Aorta (tissue), 5 donors: ENCODE measurements at regions not wholly inside any gene's neighbourhood (a gene's known extent, or its start where the extent isn't known, plus 50 kb on each side); places are given as distances from the start of the nearest gene placed in this dataset.
"Not testable (repeated sequence)": the region's sequence is repeated elsewhere in the genome, so short reads cannot be mapped to it uniquely, and the experiment has no call there.

Experiments used
- ATAC-seq: fragments of 200-7000 bp; cut with Tn5 transposase; one replicate; pipeline ENCODE4 v1.9.1; 2022; ENCODE audit warnings: moderate library complexity; ENCODE audit not compliant: low FRiP score
- DNase-seq, 2 donors: peaks; one replicate each; pipeline ENCODE4 v3.0.0-alpha.2; 2020
- H3K27ac ChIP-seq, 2 donors: one replicate each; pipeline ENCODE4 v1.5.1; 2013; ENCODE audit warnings: low read length in 2 of 2, mild to moderate bottlenecking in 2 of 2, moderate library complexity in 2 of 2, control low read depth in 1 of 2, inconsistent platforms in 1 of 2, low read depth in 1 of 2
- H3K27me3 ChIP-seq, 2 donors: one replicate each; pipeline ENCODE4 v1.6.1; 2013; ENCODE audit warnings: control low read depth in 1 of 2, low read length in 1 of 2, mild to moderate bottlenecking in 1 of 2, moderate library complexity in 1 of 2; ENCODE audit not compliant: insufficient read depth in 2 of 2, control insufficient read depth in 1 of 2
- H3K36me3 ChIP-seq, 2 donors: one replicate each; pipeline ENCODE4 v1.6.1; 2013; ENCODE audit warnings: control low read depth in 1 of 2, low read length in 1 of 2, mild to moderate bottlenecking in 1 of 2; ENCODE audit not compliant: insufficient read depth in 2 of 2, control insufficient read depth in 1 of 2
- H3K4me1 ChIP-seq, 2 donors: one replicate each; pipeline ENCODE4 v1.6.1; 2013; ENCODE audit warnings: low read length in 2 of 2, control low read depth in 1 of 2, mild to moderate bottlenecking in 1 of 2, moderate library complexity in 1 of 2; ENCODE audit not compliant: insufficient read depth in 2 of 2, control insufficient read depth in 1 of 2
- H3K4me3 ChIP-seq, 2 donors: one replicate each; pipeline ENCODE4 v1.5.1; 2013; ENCODE audit warnings: low read length in 2 of 2, control low read depth in 1 of 2, mild to moderate bottlenecking in 1 of 2
- H3K9me3 ChIP-seq: one replicate; pipeline ENCODE4 v1.6.1; 2013; ENCODE audit warnings: mild to moderate bottlenecking, low read length; ENCODE audit not compliant: control insufficient read depth
- WGBS, 2 donors: extraction: QIAGEN DNeasy Blood & Tissue Kit; methylation state at CpG; one replicate each; pipeline ENCODE4 v1.1.7; 2013; 5-methylcytosine and 5-hydroxymethylcytosine counted together
- intact Hi-C, 2 donors: fragments of 100-400 bp; cut with DNase I; formaldehyde crosslinking; loops; one replicate each; pipeline versions ENCODE4 v1.14.2 to v1.15.0; 2022
- donor health status: healthy with polysubstance abuse.
- donor health status: Bipolar disorder and iron deficiency.
- donor health status: DM: no; HTN: no; CAD: no.
- donor health status: DM: no; HTN: no; CAD: no.
- donor health status: DM: yes; HTN: yes; CAD: no.

- ATAC-seq, result no peak
- intact Hi-C loops, result no loop called here
- H3K27me3 ChIP-seq, result no peaks in the 10 kb centered on the region
- H3K4me1 ChIP-seq, result no peaks in the 10 kb centered on the region
- H3K36me3 ChIP-seq, result no peaks in the 10 kb centered on the region
- 52 to 60% methylated on average over 3 of the region's 3 CpGs for WGBS, 2 donors
- DNase-seq, result no peak
- H3K27ac ChIP-seq, result no peak overlapping the region
- H3K4me3 ChIP-seq, result no peak overlapping the region
- H3K9me3 ChIP-seq, result peaks cover 1% of the 10 kb centered on the region
Measured at GRCh38 chr3:61360297-61360965, 109.2 kb upstream of the FHIT start.

- Histone ChIP-seq H3K36me3 (no peaks in the 10 kb centered on the region), H3K9me3 (no peaks in the 10 kb centered on the region), H3K27ac (no peak overlapping the region), H3K4me3 (no peak overlapping the region), H3K4me1 (no peaks in the 10 kb centered on the region), H3K27me3 (no peaks in the 10 kb centered on the region)
- WGBS, 2 donors, result 57 to 76% methylated on average over 2 of the region's 2 CpGs
- intact Hi-C loops, result no loop called here
- DNase-seq, result no peak
- no peak for ATAC-seq
Measured at GRCh38 chr3:61369678-61370077, 118.4 kb upstream of the FHIT start.

- Histone ChIP-seq H3K36me3 (no peaks in the 10 kb centered on the region), H3K9me3 (no peaks in the 10 kb centered on the region), H3K27me3 (no peaks in the 10 kb centered on the region), H3K4me1 (no peaks in the 10 kb centered on the region), H3K27ac (no peak overlapping the region), H3K4me3 (no peak overlapping the region)
- DNase-seq, result no peak
- no peak for ATAC-seq
- intact Hi-C loops, result no loop called here
- WGBS, 2 donors, result 90 to 91% methylated on average over 1 of the region's 1 CpG
Measured at GRCh38 chr3:61371123-61371522, 119.9 kb upstream of the FHIT start.

GRCh38 chr3:61372723-61373122 is 121.5 kb upstream of the FHIT start:
- 92 to 98% methylated on average over 1 of the region's 1 CpG for WGBS, 2 donors
- intact Hi-C loops, result no loop called here
- no peak for ATAC-seq
- no peak overlapping the region for H3K4me3 ChIP-seq
- H3K27ac ChIP-seq, result no peak overlapping the region
- no peak for DNase-seq
- H3K27me3 ChIP-seq, result no peaks in the 10 kb centered on the region
- H3K36me3 ChIP-seq, result no peaks in the 10 kb centered on the region
- H3K4me1 ChIP-seq, result no peaks in the 10 kb centered on the region
- H3K9me3 ChIP-seq, result no peaks in the 10 kb centered on the region

- Histone ChIP-seq H3K4me1 (no peaks in the 10 kb centered on the region), H3K9me3 (no peaks in the 10 kb centered on the region), H3K36me3 (no peaks in the 10 kb centered on the region), H3K4me3 (no peak overlapping the region), H3K27me3 (no peaks in the 10 kb centered on the region), H3K27ac (no peak overlapping the region)
- ATAC-seq, result no peak
- no peak for DNase-seq
- 29 to 33% methylated on average over 1 of the region's 1 CpG for WGBS, 2 donors
- intact Hi-C loops, result no loop called here
Measured at GRCh38 chr3:61378311-61378710, 127.1 kb upstream of the FHIT start.

GRCh38 chr3:61381745-61382392 is 130.6 kb upstream of the FHIT start:
- intact Hi-C loops, result no loop called here
- no peak for DNase-seq
- Histone ChIP-seq H3K4me3 (no peak overlapping the region), H3K4me1 (no peaks in the 10 kb centered on the region), H3K36me3 (no peaks in the 10 kb centered on the region), H3K27me3 (no peaks in the 10 kb centered on the region), H3K27ac (no peak overlapping the region), H3K9me3 (no peaks in the 10 kb centered on the region)
- ATAC-seq, result no peak
- 78 to 79% methylated on average over 7 of the region's 7 CpGs for WGBS, 2 donors

GRCh38 chr3:61387817-61388216 is 136.6 kb upstream of the FHIT start:
- H3K4me3 ChIP-seq, result no peak overlapping the region
- 84 to 86% methylated on average over 3 of the region's 3 CpGs for WGBS, 2 donors

GRCh38 chr3:61393480-61393947 is 142.3 kb upstream of the FHIT start:
- H3K9me3 ChIP-seq, ATAC-seq, H3K4me1 ChIP-seq, H3K36me3 ChIP-seq, H3K27ac ChIP-seq, H3K27me3 ChIP-seq, H3K4me3 ChIP-seq, DNase-seq, intact Hi-C loops: not testable (repeated sequence)
- 97% methylated on average over 20 to 23 of the region's 23 CpGs for WGBS, 2 donors

More at GRCh38 chr3:61387817-61388216, 136.6 kb upstream of the FHIT start:
- H3K27ac ChIP-seq, result no peak overlapping the region
- DNase-seq (no peak), ATAC-seq (no peak)
- H3K27me3 ChIP-seq, result no peaks in the 10 kb centered on the region
- H3K4me1 ChIP-seq, result no peaks in the 10 kb centered on the region
- peaks cover 4% of the 10 kb centered on the region for H3K9me3 ChIP-seq
- no peaks in the 10 kb centered on the region for H3K36me3 ChIP-seq
- intact Hi-C loops, result no loop called here

GRCh38 chr3:61401359-61401758 is 150.1 kb upstream of the FHIT start:
- Histone ChIP-seq H3K4me1 (no peaks in the 10 kb centered on the region), H3K27me3 (no peaks in the 10 kb centered on the region), H3K36me3 (no peaks in the 10 kb centered on the region), H3K9me3 (no peaks in the 10 kb centered on the region), H3K4me3 (no peak overlapping the region), H3K27ac (no peak overlapping the region)
- intact Hi-C loops, result no loop called here
- DNase-seq (no peak), ATAC-seq (no peak)
- WGBS, 2 donors, result 58 to 67% methylated on average over 3 of the region's 3 CpGs
